SK-N-SH (cell line): ENCODE measurements at regions not wholly inside any gene's neighbourhood (a gene's known extent, or its start where the extent isn't known, plus 50 kb on each side); places are given as distances from the start of the nearest gene placed in this dataset.

ENCODE experiments used
- CTCF ChIA-PET: fragments of 300-600, 350-600 bp; formaldehyde crosslinking; extraction: SDS; loops from one replicate; lab custom pipeline; 2021; lab: Yijun Ruan, JAX
- POLR2A ChIA-PET: fragments of 350-600 bp; sonication (Branson Sonifier 250); formaldehyde crosslinking; extraction: SDS; loops from one replicate; lab custom pipeline; 2020; ENCODE audit warnings: antibody characterized with exemption, inconsistent platforms; lab: Yijun Ruan, JAX
- DNase-seq: peaks from one replicate; pipeline ENCODE4 v3.0.0; 2012
- H2AFZ ChIP-seq: fragments of 200-600 bp; sonication (generic); 2 replicates; pipeline ENCODE4 v1.8.1; 2016; ENCODE audit warnings: antibody characterized with exemption, mild to moderate bottlenecking, low read depth
- H3F3A ChIP-seq: fragments of 200-600 bp; sonication (generic); replicated peaks from 2 replicates; pipeline ENCODE3; 2016; ENCODE audit warnings: antibody characterized with exemption, mild to moderate bottlenecking; ENCODE audit not compliant: insufficient read depth
- H3K27ac ChIP-seq, 2 experiments: fragments of 200-500 bp in 1 of 2; fragments of 200-600 bp in 1 of 2; sonication (Bioruptor generic) in 1 of 2; sonication (generic), shearing (Covaris generic) in 1 of 2; 2 replicates each; pipeline versions ENCODE4 v1.5.1 to v1.6.1; 2014 to 2016; ENCODE audit warnings: low read depth in 2 of 2, inconsistent platforms in 1 of 2, low read length in 1 of 2, mild to moderate bottlenecking in 1 of 2, mixed read lengths in 1 of 2
- H3K27me3 ChIP-seq: fragments of 200-600 bp; sonication (generic), shearing (Covaris generic); 2 replicates; pipeline ENCODE4 v1.6.1; 2016; ENCODE audit warnings: mixed run types; ENCODE audit not compliant: insufficient read depth
- H3K36me3 ChIP-seq, 2 experiments: fragments of 200-500 bp in 1 of 2; fragments of 200-600 bp in 1 of 2; sonication (Bioruptor generic) in 1 of 2; sonication (generic) in 1 of 2; replicated peaks in 1 of 2; 2 replicates each; pipeline versions ENCODE3 to v1.5.1; 2014 to 2016; ENCODE audit warnings: low read length in 1 of 2, mild to moderate bottlenecking in 1 of 2; ENCODE audit not compliant: insufficient read depth in 2 of 2, control insufficient read depth in 1 of 2
- H3K4me1 ChIP-seq, 2 experiments: fragments of 200-500 bp in 1 of 2; fragments of 200-600 bp in 1 of 2; sonication (Bioruptor generic) in 1 of 2; sonication (generic), shearing (Covaris generic) in 1 of 2; 2 replicates each; pipeline versions ENCODE4 v1.5.1 to v1.6.1; 2014 to 2016; ENCODE audit warnings: low read depth in 1 of 2, low read length in 1 of 2, mixed run types in 1 of 2; ENCODE audit not compliant: insufficient read depth in 2 of 2, control insufficient read depth in 1 of 2
- H3K4me2 ChIP-seq: fragments of 200-600 bp; sonication (generic), shearing (Covaris generic); 2 replicates; pipeline ENCODE4 v1.6.1; 2017; ENCODE audit warnings: mixed run types
- H3K4me3 ChIP-seq, 2 experiments: fragments of 200-500 bp in 1 of 2; fragments of 200-600 bp in 1 of 2; sonication (Bioruptor generic) in 1 of 2; sonication (generic), shearing (Covaris generic) in 1 of 2; 2 replicates each; pipeline versions ENCODE4 v1.5.1 to v1.8.1; 2014 to 2016; ENCODE audit warnings: low read depth in 2 of 2, inconsistent platforms in 1 of 2, low read length in 1 of 2, mild to moderate bottlenecking in 1 of 2, mixed read lengths in 1 of 2, moderate library complexity in 1 of 2
- H3K79me2 ChIP-seq: fragments of 200-600 bp; sonication (generic); 2 replicates; pipeline ENCODE4 v1.8.1; 2017; ENCODE audit warnings: mild to moderate bottlenecking; ENCODE audit not compliant: insufficient read depth
- H3K9ac ChIP-seq: fragments of 200-600 bp; sonication (generic); 2 replicates; pipeline ENCODE4 v1.6.1; 2017; ENCODE audit warnings: mixed run types
- H3K9me2 ChIP-seq: fragments of 200-600 bp; sonication (generic); 2 replicates; pipeline ENCODE4 v1.6.1; 2017; ENCODE audit warnings: mixed run types
- H3K9me3 ChIP-seq: fragments of 200-600 bp; sonication (generic); 2 replicates; pipeline ENCODE4 v1.6.1; 2017; ENCODE audit warnings: mixed run types, mild to moderate bottlenecking, moderate library complexity
- H4K20me1 ChIP-seq: fragments of 200-600 bp; sonication (generic); 2 replicates; pipeline ENCODE4 v1.6.1; 2017; ENCODE audit warnings: mild to moderate bottlenecking, mixed run types; ENCODE audit not compliant: insufficient read depth
- CTCF ChIP-seq: fragments of 200-600 bp; sonication (generic); IDR thresholded peaks from 2 replicates; pipeline ENCODE4 v1.6.1; 2017; ENCODE audit warnings: antibody characterized with exemption, mild to moderate bottlenecking, moderate library complexity
- FOSL2 ChIP-seq: IDR thresholded peaks from 2 replicates; pipeline ENCODE4 v1.4.0; 2012; ENCODE audit warnings: low read depth, mild to moderate bottlenecking, moderate library complexity, borderline replicate concordance
- GABPA ChIP-seq: IDR thresholded peaks from 2 replicates; pipeline ENCODE4 v1.4.0; 2012; ENCODE audit warnings: low read depth, mild to moderate bottlenecking
- JUND ChIP-seq: IDR thresholded peaks from 2 replicates; pipeline ENCODE4 v1.4.0; 2012
- MAX ChIP-seq: IDR thresholded peaks from 2 replicates; pipeline ENCODE4 v1.4.0; 2012; ENCODE audit warnings: low read depth
- PBX3 ChIP-seq: IDR thresholded peaks from 2 replicates; pipeline ENCODE4; 2012
- POLR2AphosphoS5 ChIP-seq: IDR thresholded peaks from 2 replicates; pipeline ENCODE4 v1.6.1; 2012; ENCODE audit warnings: low read depth, low read length
- RXRA ChIP-seq: IDR thresholded peaks from 2 replicates; pipeline ENCODE4 v1.4.0; 2012; ENCODE audit warnings: low read depth, mild to moderate bottlenecking, borderline replicate concordance
- TCF12 ChIP-seq: IDR thresholded peaks from 2 replicates; pipeline ENCODE4 v1.4.0; 2012
- TEAD4 ChIP-seq: IDR thresholded peaks from 2 replicates; pipeline ENCODE4 v1.4.0; 2012; ENCODE audit warnings: mild to moderate bottlenecking, borderline replicate concordance; ENCODE audit not compliant: insufficient read depth
- USF2 ChIP-seq: fragments of 150-350 bp; IDR thresholded peaks from 2 replicates; pipeline ENCODE4 v1.6.1; 2017; ENCODE audit warnings: antibody characterized with exemption, low read length, low read depth, borderline replicate concordance
- WGBS: methylation state at CpG from one replicate; pipeline ENCODE4 v1.1.6; 2017; ENCODE audit warnings: low lambda C conversion rate; 5-methylcytosine and 5-hydroxymethylcytosine counted together

GRCh38 chr7:131076032-131076431 is 251.6 kb upstream of the MKLN1 start:
- no peak for DNase-seq
- peaks cover 48% of the 10 kb centered on the region for H3F3A ChIP-seq
- H2AFZ ChIP-seq, result no peak overlapping the region
- peak overlapping the region; percentile 17; the same call in 1 of the 2 replicates for H3K9ac ChIP-seq
- peaks cover 0 to 27% of the 10 kb centered on the region in 2 experiments for H3K36me3 ChIP-seq
- peaks cover 13 to 27% of the 10 kb centered on the region in 2 experiments for H3K4me1 ChIP-seq
- peaks cover 7% of the 10 kb centered on the region; the same call in 1 of the 2 replicates for H4K20me1 ChIP-seq
- TF ChIP-seq CTCF, result peak; percentile 24; the same call in 1 of the 2 replicates
- TF ChIP-seq FOSL2, result peak; percentile 95
- peak; percentile 77 for TF ChIP-seq JUND
- peak; percentile 47; the same call in 1 of the 2 replicates for TF ChIP-seq MAX
- TF ChIP-seq TCF12, result peak; percentile 79
- TF ChIP-seq POLR2AphosphoS5, result 0 out of 2 replicates have a peak, but pooled peaks have one; percentile 6
- no peak for TF ChIP-seq RXRA
- peak; percentile 52 for TF ChIP-seq PBX3
- peak; percentile 51; the same call in 1 of the 2 replicates for TF ChIP-seq TEAD4
- TF ChIP-seq USF2, result no peak
- no peak overlapping the region for H3K4me3 ChIP-seq
- H3K27ac ChIP-seq, result peak overlapping the region; percentile 26 to 82; a peak in 3 of 4 replicates
- CTCF ChIA-PET, result interaction anchor here (0.7 to 1.4 kb wide), 5 partner anchors 10 to 251 kb away, joined by 3 to 5 read pairs (median 3); no protein-coding TSS in a partner anchor
- no peaks in the 10 kb centered on the region for H3K9me2 ChIP-seq
- H3K9me3 ChIP-seq, result no peaks in the 10 kb centered on the region
- POLR2A ChIA-PET, result no interaction called here
- 45% methylated on average over 3 of the region's 3 CpGs for WGBS
- H3K27me3 ChIP-seq, result no peaks in the 10 kb centered on the region
- H3K79me2 ChIP-seq, result peaks cover 82% of the 10 kb centered on the region
- H3K4me2 ChIP-seq, result peak overlapping the region; percentile 59

GRCh38 chr7:131076711-131077181 is 250.9 kb upstream of the MKLN1 start:
- no peak overlapping the region for H3K4me3 ChIP-seq
- H3K4me2 ChIP-seq, result peak overlapping the region; percentile 59
- 73% methylated on average over 4 of the region's 4 CpGs for WGBS
- H3K27ac ChIP-seq, result peak overlapping the region; percentile 54 to 82
- ChIA-PET POLR2A (no interaction called here), CTCF (interaction anchor here (0.7 to 1.4 kb wide), 4 partner anchors 11 to 180 kb away, joined by 3 to 5 read pairs (median 3); no protein-coding TSS in a partner anchor)
- peaks cover 0 to 27% of the 10 kb centered on the region in 2 experiments for H3K36me3 ChIP-seq
- no peaks in the 10 kb centered on the region for H3K9me3 ChIP-seq
- H3F3A ChIP-seq, result peaks cover 42% of the 10 kb centered on the region
- peaks cover 82% of the 10 kb centered on the region for H3K79me2 ChIP-seq
- H3K9me2 ChIP-seq, result no peaks in the 10 kb centered on the region
- DNase-seq, result no peak
- TF ChIP-seq GABPA, result no peak
- 0 out of 2 replicates have a peak, but pooled peaks have one; percentile 14 for TF ChIP-seq PBX3
- TF ChIP-seq RXRA, result no peak
- TF ChIP-seq JUND, result 0 out of 2 replicates have a peak, but pooled peaks have one; percentile 8
- no peaks in the 10 kb centered on the region for H3K27me3 ChIP-seq
- no peak overlapping the region for H2AFZ ChIP-seq
- H3K9ac ChIP-seq, result peak overlapping the region; percentile 17; the same call in 1 of the 2 replicates
- H4K20me1 ChIP-seq, result peaks cover 7% of the 10 kb centered on the region; the same call in 1 of the 2 replicates
- H3K4me1 ChIP-seq, result peaks cover 12 to 27% of the 10 kb centered on the region in 2 experiments
